ENCODE measurements at regions not wholly inside any gene's neighbourhood (a gene's known extent, or its start where the extent isn't known, plus 50 kb on each side); places are given as distances from the start of the nearest gene placed in this dataset.
"Not testable (repeated sequence)": the region's sequence is repeated elsewhere in the genome, so short reads cannot be mapped to it uniquely, and the experiment has no call there.

- TF ChIP-seq, protein P1, sequence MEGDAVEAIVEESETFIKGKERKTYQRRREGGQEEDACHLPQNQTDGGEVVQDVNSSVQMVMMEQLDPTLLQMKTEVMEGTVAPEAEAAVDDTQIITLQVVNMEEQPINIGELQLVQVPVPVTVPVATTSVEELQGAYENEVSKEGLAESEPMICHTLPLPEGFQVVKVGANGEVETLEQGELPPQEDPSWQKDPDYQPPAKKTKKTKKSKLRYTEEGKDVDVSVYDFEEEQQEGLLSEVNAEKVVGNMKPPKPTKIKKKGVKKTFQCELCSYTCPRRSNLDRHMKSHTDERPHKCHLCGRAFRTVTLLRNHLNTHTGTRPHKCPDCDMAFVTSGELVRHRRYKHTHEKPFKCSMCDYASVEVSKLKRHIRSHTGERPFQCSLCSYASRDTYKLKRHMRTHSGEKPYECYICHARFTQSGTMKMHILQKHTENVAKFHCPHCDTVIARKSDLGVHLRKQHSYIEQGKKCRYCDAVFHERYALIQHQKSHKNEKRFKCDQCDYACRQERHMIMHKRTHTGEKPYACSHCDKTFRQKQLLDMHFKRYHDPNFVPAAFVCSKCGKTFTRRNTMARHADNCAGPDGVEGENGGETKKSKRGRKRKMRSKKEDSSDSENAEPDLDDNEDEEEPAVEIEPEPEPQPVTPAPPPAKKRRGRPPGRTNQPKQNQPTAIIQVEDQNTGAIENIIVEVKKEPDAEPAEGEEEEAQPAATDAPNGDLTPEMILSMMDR (IDR thresholded peaks at IDR 0.05), result not testable (repeated sequence)
- TF ChIP-seq ESRRA (CRISPR knock-in tag; IDR thresholded peaks at IDR 0.05; ENCODE audit: borderline replicate concordance); SP1 (CRISPR knock-in tag; conservative IDR thresholded peaks at IDR 0.05); ZNF138 (CRISPR knock-in tag; conservative IDR thresholded peaks at IDR 0.05); ZNF121 (CRISPR knock-in tag; IDR thresholded peaks at IDR 0.05); RELA (CRISPR knock-in tag; IDR thresholded peaks at IDR 0.05; ENCODE audit: borderline replicate concordance): not testable (repeated sequence)
- TF ChIP-seq, protein P2, sequence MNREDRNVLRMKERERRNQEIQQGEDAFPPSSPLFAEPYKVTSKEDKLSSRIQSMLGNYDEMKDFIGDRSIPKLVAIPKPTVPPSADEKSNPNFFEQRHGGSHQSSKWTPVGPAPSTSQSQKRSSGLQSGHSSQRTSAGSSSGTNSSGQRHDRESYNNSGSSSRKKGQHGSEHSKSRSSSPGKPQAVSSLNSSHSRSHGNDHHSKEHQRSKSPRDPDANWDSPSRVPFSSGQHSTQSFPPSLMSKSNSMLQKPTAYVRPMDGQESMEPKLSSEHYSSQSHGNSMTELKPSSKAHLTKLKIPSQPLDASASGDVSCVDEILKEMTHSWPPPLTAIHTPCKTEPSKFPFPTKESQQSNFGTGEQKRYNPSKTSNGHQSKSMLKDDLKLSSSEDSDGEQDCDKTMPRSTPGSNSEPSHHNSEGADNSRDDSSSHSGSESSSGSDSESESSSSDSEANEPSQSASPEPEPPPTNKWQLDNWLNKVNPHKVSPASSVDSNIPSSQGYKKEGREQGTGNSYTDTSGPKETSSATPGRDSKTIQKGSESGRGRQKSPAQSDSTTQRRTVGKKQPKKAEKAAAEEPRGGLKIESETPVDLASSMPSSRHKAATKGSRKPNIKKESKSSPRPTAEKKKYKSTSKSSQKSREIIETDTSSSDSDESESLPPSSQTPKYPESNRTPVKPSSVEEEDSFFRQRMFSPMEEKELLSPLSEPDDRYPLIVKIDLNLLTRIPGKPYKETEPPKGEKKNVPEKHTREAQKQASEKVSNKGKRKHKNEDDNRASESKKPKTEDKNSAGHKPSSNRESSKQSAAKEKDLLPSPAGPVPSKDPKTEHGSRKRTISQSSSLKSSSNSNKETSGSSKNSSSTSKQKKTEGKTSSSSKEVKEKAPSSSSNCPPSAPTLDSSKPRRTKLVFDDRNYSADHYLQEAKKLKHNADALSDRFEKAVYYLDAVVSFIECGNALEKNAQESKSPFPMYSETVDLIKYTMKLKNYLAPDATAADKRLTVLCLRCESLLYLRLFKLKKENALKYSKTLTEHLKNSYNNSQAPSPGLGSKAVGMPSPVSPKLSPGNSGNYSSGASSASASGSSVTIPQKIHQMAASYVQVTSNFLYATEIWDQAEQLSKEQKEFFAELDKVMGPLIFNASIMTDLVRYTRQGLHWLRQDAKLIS (CRISPR knock-in tag; IDR thresholded peaks at IDR 0.05; ENCODE audit: borderline replicate concordance), result not testable (repeated sequence)
Observed at GRCh38 chr6:60382771-60383170, 1903.3 kb downstream of the KHDRBS2 start.
